NB4 (cell line): ENCODE measurements at regions not wholly inside any gene's neighbourhood (a gene's known extent, or its start where the extent isn't known, plus 50 kb on each side); places are given as distances from the start of the nearest gene placed in this dataset.

Experiments
- POLR2A ChIP-seq: IDR thresholded peaks from 2 replicates; pipeline ENCODE4 v1.6.1; 2011; ENCODE audit warnings: mild to moderate bottlenecking; ENCODE audit not compliant: insufficient read length; ENCODE audit errors: extremely low read depth
- TF ChIP-seq, protein P1 (sequence below): IDR thresholded peaks from one replicate; pipeline ENCODE4 v1.5.1; 2012; ENCODE audit warnings: low read depth, low read length
- TF ChIP-seq, protein P2 (sequence below): IDR thresholded peaks from 2 replicates; pipeline ENCODE4 v1.6.1; 2011; ENCODE audit warnings: low read depth, low read length

DNA sequence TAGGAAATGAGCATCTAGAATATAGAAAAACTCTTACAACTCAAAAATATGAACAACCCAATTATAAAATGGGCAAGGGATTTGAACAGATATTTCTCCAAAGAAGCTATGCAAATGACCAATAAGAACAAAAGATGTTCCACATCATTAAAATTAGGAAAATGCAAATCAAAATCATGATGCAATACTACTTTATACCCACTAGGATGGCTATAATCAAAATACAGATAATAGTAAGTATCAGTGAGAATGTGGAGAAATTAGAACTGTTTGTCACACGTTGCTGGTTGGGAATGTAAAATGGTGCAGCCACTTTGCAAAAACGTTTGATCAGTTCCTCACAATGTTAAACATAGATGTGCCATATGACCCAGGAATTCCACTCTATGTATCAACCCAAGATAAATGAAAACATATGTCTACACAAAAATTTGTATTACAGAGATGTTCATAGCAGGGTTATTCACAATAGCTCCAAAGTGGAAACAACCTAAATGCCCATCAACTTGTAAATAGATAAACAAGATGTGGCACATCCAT is 558.4 kb downstream of the SLC4A3 start:
- TF ChIP-seq, protein P1, sequence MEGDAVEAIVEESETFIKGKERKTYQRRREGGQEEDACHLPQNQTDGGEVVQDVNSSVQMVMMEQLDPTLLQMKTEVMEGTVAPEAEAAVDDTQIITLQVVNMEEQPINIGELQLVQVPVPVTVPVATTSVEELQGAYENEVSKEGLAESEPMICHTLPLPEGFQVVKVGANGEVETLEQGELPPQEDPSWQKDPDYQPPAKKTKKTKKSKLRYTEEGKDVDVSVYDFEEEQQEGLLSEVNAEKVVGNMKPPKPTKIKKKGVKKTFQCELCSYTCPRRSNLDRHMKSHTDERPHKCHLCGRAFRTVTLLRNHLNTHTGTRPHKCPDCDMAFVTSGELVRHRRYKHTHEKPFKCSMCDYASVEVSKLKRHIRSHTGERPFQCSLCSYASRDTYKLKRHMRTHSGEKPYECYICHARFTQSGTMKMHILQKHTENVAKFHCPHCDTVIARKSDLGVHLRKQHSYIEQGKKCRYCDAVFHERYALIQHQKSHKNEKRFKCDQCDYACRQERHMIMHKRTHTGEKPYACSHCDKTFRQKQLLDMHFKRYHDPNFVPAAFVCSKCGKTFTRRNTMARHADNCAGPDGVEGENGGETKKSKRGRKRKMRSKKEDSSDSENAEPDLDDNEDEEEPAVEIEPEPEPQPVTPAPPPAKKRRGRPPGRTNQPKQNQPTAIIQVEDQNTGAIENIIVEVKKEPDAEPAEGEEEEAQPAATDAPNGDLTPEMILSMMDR, result no peak
- TF ChIP-seq, protein P2, sequence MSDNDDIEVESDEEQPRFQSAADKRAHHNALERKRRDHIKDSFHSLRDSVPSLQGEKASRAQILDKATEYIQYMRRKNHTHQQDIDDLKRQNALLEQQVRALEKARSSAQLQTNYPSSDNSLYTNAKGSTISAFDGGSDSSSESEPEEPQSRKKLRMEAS, result no peak
- TF ChIP-seq POLR2A, result no peak
